Mammary epithelial cell (primary cell): ENCODE measurements at regions not wholly inside any gene's neighbourhood (a gene's known extent, or its start where the extent isn't known, plus 50 kb on each side); places are given as distances from the start of the nearest gene placed in this dataset.

ENCODE experiments used
- CTCF ChIP-seq, 2 donors: IDR thresholded peaks in 1 of 2; conservative IDR thresholded peaks in 1 of 2; 2 replicates each; pipeline ENCODE4 v1.5.1; 2011 to 2012; ENCODE audit warnings: inconsistent platforms in 2 of 2, low read length in 2 of 2, mild to moderate bottlenecking in 2 of 2, control low read depth in 1 of 2, low read depth in 1 of 2; ENCODE audit not compliant: insufficient read depth in 1 of 2; ENCODE audit errors: extremely low read depth in 1 of 2
- EZH2 ChIP-seq: IDR thresholded peaks from 2 replicates; pipeline ENCODE4 v1.6.1; 2012; ENCODE audit warnings: low read length, inconsistent platforms, borderline replicate concordance

DNA sequence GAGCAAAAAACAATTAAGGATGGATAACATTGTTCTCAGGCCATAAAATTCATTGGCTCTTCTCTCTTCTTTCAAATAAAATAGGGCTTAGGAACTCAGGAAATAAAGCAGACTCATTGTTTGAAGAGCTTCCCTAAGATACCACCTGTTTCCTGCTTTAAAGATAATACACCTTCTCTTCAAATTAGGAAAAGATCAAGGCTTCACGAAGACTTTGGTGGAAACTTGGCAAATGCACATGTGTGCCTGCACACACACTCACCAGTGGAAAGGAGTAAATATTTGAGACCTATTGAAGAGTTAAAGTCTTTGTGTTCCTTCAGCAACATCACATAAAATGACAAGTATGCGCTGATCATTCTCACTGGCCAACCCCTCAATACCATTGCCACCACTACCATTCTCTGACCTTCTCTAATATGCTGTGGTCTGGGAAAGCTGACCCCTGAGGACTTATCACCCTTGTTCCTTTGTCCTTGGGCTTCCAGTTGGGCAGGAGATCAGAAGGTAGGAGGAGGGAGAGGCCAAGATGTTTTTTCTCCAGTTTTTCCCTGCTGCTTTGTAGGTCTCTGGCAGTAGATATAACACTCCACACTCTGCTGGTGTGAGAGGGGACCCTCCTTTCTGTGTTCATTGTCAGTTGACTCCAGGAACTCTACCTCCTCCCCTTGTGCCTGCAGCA, 53.5 kb upstream of the SPOPL start:
- no peak for TF ChIP-seq CTCF (conservative IDR thresholded peaks at IDR 0.05 in 1 of 2, IDR thresholded peaks at IDR 0.05 in 1 of 2; ENCODE audit: extremely low read depth in 1 of 2, insufficient read depth in 1 of 2, low read depth in 1 of 2, low read length in 2 of 2)
- no peak for TF ChIP-seq EZH2
